AG09309 (cell line): ENCODE measurements at regions not wholly inside any gene's neighbourhood (a gene's known extent, or its start where the extent isn't known, plus 50 kb on each side); places are given as distances from the start of the nearest gene placed in this dataset.

ENCODE experiments used
- DNase-seq: peaks from one replicate; pipeline ENCODE4 v3.0.0-alpha.2; 2010; ENCODE audit warnings: low read depth
- H3K4me3 ChIP-seq: 2 replicates; pipeline ENCODE4 v1.5.1; 2011; ENCODE audit warnings: mild to moderate bottlenecking, low read depth, low read length, moderate library complexity; ENCODE audit not compliant: control insufficient read depth
- TF ChIP-seq, protein P1 (sequence below): IDR thresholded peaks from 2 replicates; pipeline ENCODE4 v1.5.1; 2011; ENCODE audit warnings: mild to moderate bottlenecking, low read depth, low read length, inconsistent platforms; ENCODE audit not compliant: insufficient read depth, control insufficient read depth; ENCODE audit errors: missing control alignments

DNA sequence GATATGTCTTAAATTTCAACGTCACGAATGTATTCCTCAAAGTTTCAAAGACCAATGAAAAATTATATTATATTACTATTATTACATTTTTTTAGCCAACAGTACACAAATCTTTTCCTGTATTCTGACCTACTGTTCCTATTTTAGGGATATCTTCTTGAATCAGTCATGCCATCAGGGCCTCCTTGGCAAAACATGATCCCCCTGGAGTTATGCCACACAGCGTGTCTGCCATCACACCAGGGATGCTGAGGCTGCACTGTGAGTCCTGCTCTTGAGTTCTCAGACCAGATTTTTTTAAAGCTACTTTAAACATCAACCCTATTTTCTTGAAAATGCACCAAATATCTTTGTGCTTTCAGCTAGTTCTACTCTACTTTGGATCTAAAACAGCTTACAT is 425.9 kb upstream of the ZNF385D start:
- H3K4me3 ChIP-seq, result no peak overlapping the region
- TF ChIP-seq, protein P1, sequence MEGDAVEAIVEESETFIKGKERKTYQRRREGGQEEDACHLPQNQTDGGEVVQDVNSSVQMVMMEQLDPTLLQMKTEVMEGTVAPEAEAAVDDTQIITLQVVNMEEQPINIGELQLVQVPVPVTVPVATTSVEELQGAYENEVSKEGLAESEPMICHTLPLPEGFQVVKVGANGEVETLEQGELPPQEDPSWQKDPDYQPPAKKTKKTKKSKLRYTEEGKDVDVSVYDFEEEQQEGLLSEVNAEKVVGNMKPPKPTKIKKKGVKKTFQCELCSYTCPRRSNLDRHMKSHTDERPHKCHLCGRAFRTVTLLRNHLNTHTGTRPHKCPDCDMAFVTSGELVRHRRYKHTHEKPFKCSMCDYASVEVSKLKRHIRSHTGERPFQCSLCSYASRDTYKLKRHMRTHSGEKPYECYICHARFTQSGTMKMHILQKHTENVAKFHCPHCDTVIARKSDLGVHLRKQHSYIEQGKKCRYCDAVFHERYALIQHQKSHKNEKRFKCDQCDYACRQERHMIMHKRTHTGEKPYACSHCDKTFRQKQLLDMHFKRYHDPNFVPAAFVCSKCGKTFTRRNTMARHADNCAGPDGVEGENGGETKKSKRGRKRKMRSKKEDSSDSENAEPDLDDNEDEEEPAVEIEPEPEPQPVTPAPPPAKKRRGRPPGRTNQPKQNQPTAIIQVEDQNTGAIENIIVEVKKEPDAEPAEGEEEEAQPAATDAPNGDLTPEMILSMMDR, result no peak
- no peak for DNase-seq

DNA sequence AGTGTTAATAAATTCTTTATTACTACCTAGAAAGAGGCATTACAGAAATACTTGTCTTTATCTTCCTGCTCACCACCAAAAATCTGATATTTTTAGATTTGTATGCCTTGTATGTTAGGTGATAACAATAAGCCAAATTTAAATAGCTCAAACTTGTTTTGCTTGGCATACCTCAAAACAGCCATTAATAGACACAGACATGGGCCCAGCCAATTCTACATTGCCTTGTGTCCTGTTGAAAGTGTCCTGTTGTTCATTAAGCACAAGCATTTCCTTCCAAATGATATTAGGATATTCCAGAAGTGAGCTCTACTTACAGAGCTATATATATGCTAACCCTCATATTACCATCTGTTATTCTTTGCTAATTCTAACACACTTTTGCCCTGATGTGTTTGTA is 438.6 kb upstream of the ZNF385D start:
- no peak for DNase-seq
- TF ChIP-seq, protein P1, result no peak
- no peak overlapping the region for H3K4me3 ChIP-seq

DNA sequence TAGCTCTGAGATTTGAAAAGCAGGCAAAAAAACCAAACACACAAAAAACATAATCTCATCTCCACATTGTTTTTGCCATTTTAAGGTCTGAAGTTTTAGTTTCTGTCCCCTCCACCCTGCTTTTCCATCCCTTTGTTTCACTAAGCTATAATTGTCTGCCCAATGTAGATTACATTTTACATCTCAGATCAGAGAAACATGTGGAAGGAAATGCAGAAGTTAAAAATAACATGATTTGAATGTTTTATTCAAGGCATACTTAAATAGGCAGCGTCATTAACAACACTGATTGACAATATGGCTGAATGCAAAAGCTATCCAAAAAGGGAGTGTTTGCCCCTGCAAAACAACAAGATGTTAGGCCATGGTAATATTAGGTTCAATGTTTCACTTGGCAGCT is 448.1 kb upstream of the ZNF385D start:
- no peak overlapping the region for H3K4me3 ChIP-seq
- no peak for DNase-seq
- TF ChIP-seq, protein P1, result no peak

DNA sequence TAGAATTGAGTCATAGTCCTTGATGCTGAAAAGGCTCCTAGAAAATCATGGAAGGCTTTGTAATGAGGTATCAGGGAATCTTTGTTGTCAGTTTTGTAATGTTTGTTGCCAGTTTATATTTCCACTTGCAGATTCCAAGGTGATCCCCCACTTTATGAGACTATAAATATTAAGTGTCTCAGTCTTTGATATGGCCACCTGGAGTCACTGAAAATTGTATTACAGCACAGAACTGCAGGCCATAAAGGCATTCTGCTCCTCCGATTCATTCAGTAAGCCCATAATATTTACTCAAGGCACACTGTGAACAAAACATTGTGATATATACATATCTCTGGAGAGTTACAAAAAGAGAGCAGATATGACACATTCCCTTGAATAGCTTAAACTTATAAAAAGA is 457.8 kb upstream of the ZNF385D start:
- H3K4me3 ChIP-seq, result no peak overlapping the region
- TF ChIP-seq, protein P1, result no peak
- no peak for DNase-seq

DNA sequence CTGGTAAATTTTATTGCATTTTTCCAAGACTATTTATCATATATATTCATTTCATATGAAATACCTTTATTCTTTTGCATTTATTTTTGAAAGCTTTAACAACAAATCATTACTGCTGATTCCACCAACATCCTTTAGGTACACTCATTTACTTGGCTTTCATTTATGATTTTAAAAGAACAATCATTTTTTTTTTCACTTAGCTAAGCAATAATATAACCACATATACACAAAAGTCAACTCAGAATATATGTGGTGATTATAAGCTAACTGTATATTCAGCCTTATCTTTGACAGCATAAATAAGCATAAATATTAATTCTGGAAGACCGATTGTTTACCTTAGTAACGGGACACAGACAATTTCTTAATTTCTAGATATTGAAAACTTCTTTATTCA is 458.6 kb upstream of the ZNF385D start:
- TF ChIP-seq, protein P1, result no peak
- no peak for DNase-seq
- no peak overlapping the region for H3K4me3 ChIP-seq

DNA sequence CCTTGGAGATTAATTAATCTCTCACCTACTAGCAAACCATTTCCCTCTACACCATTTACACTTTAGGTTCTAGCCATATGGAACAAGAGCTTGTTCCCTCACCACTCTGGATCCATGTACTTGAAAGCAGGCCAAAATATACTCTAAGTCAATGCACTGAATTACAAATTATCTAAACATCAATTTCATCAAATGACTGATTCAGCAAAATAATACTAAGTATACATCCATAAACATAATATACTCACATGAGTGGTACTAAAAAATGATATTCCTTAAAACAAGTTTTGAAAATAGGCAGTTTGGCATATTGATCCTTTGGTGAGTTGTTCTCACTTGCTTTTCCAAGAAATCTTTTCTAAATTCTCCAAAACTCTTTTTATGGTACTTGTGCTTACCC is 459.7 kb upstream of the ZNF385D start:
- no peak for DNase-seq
- no peak overlapping the region for H3K4me3 ChIP-seq
- TF ChIP-seq, protein P1, result no peak

DNA sequence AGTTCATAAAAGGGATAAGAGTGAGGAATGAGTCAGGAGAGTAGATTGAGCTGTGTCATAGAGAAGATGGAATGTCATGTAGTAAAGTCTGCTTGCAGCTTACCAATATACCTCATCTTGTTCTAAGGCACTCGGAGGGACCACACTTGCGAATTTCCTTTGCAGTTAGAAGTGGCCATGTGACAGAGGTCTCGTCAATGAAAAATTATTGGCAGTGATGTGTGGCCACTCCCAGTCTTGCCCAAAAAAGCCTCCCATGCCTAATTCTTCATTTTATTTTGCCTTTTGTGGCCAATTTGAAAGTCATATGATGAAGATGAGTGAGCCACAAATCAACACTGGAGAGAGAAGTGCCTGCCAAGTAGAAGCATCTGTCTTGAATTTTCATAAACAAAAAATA is 465.6 kb upstream of the ZNF385D start:
- no peak for DNase-seq
- no peak overlapping the region for H3K4me3 ChIP-seq
- TF ChIP-seq, protein P1, result no peak
